ENCODE measurements at regions not wholly inside any gene's neighbourhood (a gene's known extent, or its start where the extent isn't known, plus 50 kb on each side); places are given as distances from the start of the nearest gene placed in this dataset.

GRCh38 chr5:13339093-13339492, 605.4 kb downstream of the DNAH5 start:
- TF ChIP-seq ZNF670 (tag by site-specific recombination; IDR thresholded peaks at IDR 0.05; ENCODE audit: low read depth) (no peak), MYNN (tag by site-specific recombination; IDR thresholded peaks at IDR 0.05; ENCODE audit: borderline replicate concordance) (no peak), CTCF (tag by site-specific recombination; IDR thresholded peaks at IDR 0.05) (no peak)
